Skeletal muscle satellite cell (primary cell): ENCODE measurements at regions not wholly inside any gene's neighbourhood (a gene's known extent, or its start where the extent isn't known, plus 50 kb on each side); places are given as distances from the start of the nearest gene placed in this dataset.
"Not testable (repeated sequence)": the region's sequence is repeated elsewhere in the genome, so short reads cannot be mapped to it uniquely, and the experiment has no call there.

Source experiments
- H3K27me3 ChIP-seq: 2 replicates; pipeline ENCODE4 v1.7.0; 2013; ENCODE audit warnings: low read length; ENCODE audit not compliant: control insufficient read depth, insufficient read depth
- H3K36me3 ChIP-seq: 2 replicates; pipeline ENCODE4 v1.7.0; 2013; ENCODE audit warnings: mild to moderate bottlenecking, control low read depth, low read length; ENCODE audit not compliant: insufficient read depth
- H3K4me1 ChIP-seq: 2 replicates; pipeline ENCODE4 v1.7.0; 2013; ENCODE audit warnings: low read length; ENCODE audit not compliant: control insufficient read depth, insufficient read depth
- H3K4me2 ChIP-seq: 2 replicates; pipeline ENCODE4 v1.7.0; 2013; ENCODE audit warnings: mild to moderate bottlenecking, low read length
- H3K4me3 ChIP-seq: 2 replicates; pipeline ENCODE4 v1.7.0; 2013; ENCODE audit warnings: low read length
- H3K9ac ChIP-seq: 2 replicates; pipeline ENCODE4 v1.7.0; 2013; ENCODE audit warnings: mild to moderate bottlenecking, low read depth, low read length, moderate library complexity
- H3K9me3 ChIP-seq: replicated peaks from 2 replicates; pipeline ENCODE4 v1.7.0; 2013; ENCODE audit warnings: mild to moderate bottlenecking, control low read depth, low read length

DNA sequence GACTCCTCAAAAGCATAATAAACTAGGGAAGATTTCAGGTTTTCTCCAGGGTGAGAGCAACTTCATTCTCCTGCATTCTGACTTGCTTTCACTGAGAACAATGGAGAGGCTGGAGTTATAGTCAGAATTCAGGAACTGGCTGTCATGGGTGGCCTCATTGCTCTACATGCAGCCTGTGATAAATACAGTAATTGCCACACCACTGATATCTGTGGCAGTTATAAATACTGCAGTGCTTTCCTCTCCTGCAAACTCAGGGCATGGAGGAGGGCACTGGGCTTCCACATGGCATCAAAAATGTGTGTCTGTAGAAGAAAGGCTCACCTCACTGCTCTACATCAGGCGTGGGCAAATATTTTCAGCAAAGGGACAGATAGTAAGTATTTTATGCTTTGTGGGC is 510.2 kb downstream of the ZNF516 start:
- no peak overlapping the region for H3K4me3 ChIP-seq
- H3K4me1 ChIP-seq = no peaks in the 10 kb centered on the region
- no peaks in the 10 kb centered on the region for H3K36me3 ChIP-seq
- no peak overlapping the region for H3K4me2 ChIP-seq
- H3K27me3 ChIP-seq = no peaks in the 10 kb centered on the region
- H3K9me3 ChIP-seq = no peaks in the 10 kb centered on the region
- no peak overlapping the region for H3K9ac ChIP-seq

DNA sequence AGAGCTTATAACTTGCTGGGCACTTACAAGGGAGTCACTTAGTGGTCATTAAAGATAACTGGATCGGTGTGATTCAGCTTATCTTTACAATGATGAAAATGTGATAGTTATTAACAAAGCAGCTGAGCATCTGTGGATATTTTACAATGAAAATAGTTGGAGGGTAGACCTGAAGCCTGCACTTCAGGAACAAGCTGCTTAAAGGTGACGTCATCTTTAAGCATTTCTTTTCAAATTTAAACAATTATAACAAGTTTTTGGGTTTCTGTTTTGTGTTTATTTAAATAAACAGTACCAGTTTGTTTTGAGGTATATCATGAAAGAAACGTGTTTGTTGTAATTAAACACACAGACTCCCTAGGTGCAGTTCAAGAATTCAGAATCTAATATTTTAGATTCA is 513.9 kb downstream of the ZNF516 start:
- no peak overlapping the region for H3K4me3 ChIP-seq
- no peak overlapping the region for H3K4me2 ChIP-seq
- no peaks in the 10 kb centered on the region for H3K36me3 ChIP-seq
- no peaks in the 10 kb centered on the region for H3K4me1 ChIP-seq
- H3K9ac ChIP-seq = no peak overlapping the region
- no peaks in the 10 kb centered on the region for H3K27me3 ChIP-seq
- H3K9me3 ChIP-seq = no peaks in the 10 kb centered on the region

GRCh38 chr18:75977081-75977480 is 518.0 kb downstream of the ZNF516 start:
- H3K36me3 ChIP-seq = no peaks in the 10 kb centered on the region
- no peaks in the 10 kb centered on the region for H3K9me3 ChIP-seq
- no peak overlapping the region for H3K4me2 ChIP-seq
- no peak overlapping the region for H3K4me3 ChIP-seq
- H3K27me3 ChIP-seq = no peaks in the 10 kb centered on the region
- no peaks in the 10 kb centered on the region for H3K4me1 ChIP-seq
- no peak overlapping the region for H3K9ac ChIP-seq

DNA sequence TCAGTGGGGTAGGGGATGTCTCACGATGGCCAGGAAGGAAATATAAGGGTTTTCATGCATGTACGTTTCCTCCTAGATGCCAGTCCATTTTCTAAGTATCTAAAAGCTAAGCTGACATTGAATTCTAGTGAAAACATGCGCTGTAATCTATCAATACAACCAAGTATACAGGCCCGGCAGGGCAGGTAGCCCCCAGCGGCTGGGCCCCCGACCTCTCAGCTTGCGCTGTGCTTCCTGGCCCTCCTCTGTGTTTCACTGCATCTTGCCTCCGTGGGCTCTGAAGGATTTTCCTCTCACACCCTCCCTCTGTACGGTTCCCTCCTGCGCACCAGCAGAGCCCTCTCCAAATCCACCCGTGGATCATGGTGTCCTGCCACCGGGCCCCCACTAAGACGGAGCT is 524.8 kb downstream of the ZNF516 start:
- no peak overlapping the region for H3K9ac ChIP-seq
- H3K9me3 ChIP-seq = no peaks in the 10 kb centered on the region
- H3K27me3 ChIP-seq = no peaks in the 10 kb centered on the region
- H3K4me3 ChIP-seq = no peak overlapping the region
- H3K36me3 ChIP-seq = no peaks in the 10 kb centered on the region
- no peaks in the 10 kb centered on the region for H3K4me1 ChIP-seq
- no peak overlapping the region for H3K4me2 ChIP-seq

GRCh38 chr18:75966431-75966830 is 528.6 kb downstream of the ZNF516 start:
- no peaks in the 10 kb centered on the region for H3K9me3 ChIP-seq
- no peaks in the 10 kb centered on the region for H3K4me1 ChIP-seq
- H3K36me3 ChIP-seq = no peaks in the 10 kb centered on the region
- H3K9ac ChIP-seq = no peak overlapping the region
- no peak overlapping the region for H3K4me3 ChIP-seq
- no peaks in the 10 kb centered on the region for H3K27me3 ChIP-seq
- H3K4me2 ChIP-seq = no peak overlapping the region

DNA sequence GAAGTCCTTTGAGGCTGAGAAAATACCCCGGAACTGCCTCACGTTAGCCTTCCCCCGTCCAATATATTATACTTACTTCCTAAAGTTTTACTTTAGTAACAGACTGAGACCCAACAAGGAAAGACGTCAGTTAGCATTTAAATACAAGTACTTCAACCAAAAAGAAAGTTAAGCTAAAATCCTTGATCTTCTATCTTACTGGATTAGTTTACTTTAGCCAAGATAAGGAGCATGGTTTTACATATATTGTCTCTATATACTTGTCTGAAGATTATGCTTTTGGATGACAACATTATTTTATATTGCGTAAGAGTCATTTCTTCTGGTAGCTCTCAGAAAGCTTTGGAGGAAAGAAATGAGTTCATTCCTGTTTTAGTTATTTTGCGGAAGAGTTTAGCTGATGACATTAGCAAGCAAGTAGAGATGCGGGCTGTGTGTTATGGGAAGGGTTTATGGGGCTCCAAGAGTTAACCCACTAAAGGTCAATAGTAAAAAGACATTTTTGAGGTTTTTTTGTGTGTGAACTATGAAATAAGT is 532.9 kb downstream of the ZNF516 start:
- Histone ChIP-seq H3K9ac (no peak overlapping the region), H3K36me3 (no peaks in the 10 kb centered on the region), H3K27me3 (no peaks in the 10 kb centered on the region), H3K9me3 (no peaks in the 10 kb centered on the region), H3K4me1 (no peaks in the 10 kb centered on the region), H3K4me2 (no peak overlapping the region), H3K4me3 (no peak overlapping the region)

GRCh38 chr18:75960356-75960755 is 532.9 kb upstream of the SMIM21 start:
- not testable (repeated sequence) for H3K27me3 ChIP-seq, H3K4me3 ChIP-seq, H3K9ac ChIP-seq, H3K9me3 ChIP-seq, H3K4me2 ChIP-seq, H3K4me1 ChIP-seq, H3K36me3 ChIP-seq

DNA sequence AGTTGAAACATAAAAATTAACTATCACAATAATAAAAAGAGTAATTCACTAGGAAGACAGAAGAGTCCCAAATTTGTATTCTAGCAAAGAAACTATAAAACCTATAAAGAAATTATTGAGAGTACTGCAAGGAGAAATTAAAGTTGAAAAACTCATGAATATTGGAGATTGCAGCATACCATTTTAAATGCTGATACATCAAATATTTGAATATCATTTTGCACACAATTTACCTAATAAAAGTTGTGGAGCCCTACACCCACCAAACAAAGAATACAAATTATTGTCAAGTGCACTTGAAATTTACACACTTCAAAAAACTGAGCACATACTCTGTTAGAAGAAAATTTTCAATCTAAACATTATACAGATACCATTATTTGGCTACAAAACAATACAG is 531.6 kb upstream of the SMIM21 start:
- Histone ChIP-seq H3K4me3 (no peak overlapping the region), H3K9me3 (no peaks in the 10 kb centered on the region), H3K4me2 (no peak overlapping the region), H3K27me3 (no peaks in the 10 kb centered on the region), H3K4me1 (no peaks in the 10 kb centered on the region), H3K9ac (no peak overlapping the region), H3K36me3 (no peaks in the 10 kb centered on the region)

DNA sequence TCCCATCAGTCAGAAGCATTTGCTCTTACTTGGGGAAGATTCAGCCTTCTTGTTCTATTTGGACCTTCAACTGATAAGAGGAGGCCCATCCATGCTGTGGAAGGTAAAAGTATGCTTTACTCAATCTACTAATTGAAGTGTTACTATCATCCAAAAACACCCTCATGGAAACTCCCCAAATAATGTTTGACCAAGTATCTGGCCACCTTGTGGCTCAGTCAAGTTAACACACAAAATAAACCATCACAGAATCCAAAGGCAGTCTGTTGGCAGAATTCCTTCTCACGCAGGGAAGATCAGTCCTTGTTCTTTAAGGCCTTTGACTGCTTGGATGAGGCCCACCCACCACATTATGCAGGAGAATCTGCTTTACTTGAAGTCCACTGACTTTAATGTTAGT is 531.2 kb upstream of the SMIM21 start:
- Histone ChIP-seq H3K4me2 (no peak overlapping the region), H3K4me3 (no peak overlapping the region), H3K36me3 (no peaks in the 10 kb centered on the region), H3K4me1 (no peaks in the 10 kb centered on the region), H3K27me3 (no peaks in the 10 kb centered on the region), H3K9ac (no peak overlapping the region), H3K9me3 (no peaks in the 10 kb centered on the region)

DNA sequence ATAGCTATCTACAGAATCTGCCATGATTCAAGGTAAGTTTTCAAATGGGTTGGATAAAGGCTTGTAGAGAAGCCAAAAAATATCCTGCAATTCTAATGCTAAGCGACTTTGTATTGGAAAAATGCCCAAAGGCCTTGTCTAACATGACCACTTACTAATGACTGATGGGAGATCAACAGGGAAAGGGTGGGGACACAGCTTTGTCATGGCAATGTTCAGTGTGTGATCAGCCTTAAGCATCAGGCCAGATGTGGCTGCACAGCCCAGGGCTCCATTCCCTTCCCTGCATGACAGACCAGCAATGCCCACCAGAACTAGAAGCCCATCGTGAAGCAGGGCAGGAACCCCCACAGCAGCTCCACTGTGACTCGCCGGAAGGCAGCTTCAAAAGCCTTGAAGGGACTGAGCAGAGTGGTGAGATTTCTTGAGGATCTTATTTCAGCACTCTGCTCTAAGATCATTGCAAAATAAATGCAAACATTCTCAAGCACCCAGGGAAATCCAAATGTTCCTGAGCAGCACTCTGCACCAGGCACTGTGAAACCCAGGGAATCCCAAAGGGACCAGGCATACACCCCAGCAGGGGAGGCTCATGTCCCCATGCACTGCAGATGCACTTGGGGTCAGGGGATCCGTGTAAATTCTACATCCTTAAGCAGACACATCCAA is 517.9 kb upstream of the SMIM21 start:
- no peaks in the 10 kb centered on the region for H3K27me3 ChIP-seq
- H3K4me1 ChIP-seq = no peaks in the 10 kb centered on the region
- H3K4me2 ChIP-seq = no peak overlapping the region
- no peaks in the 10 kb centered on the region for H3K9me3 ChIP-seq
- H3K36me3 ChIP-seq = no peaks in the 10 kb centered on the region
- H3K9ac ChIP-seq = no peak overlapping the region
- H3K4me3 ChIP-seq = no peak overlapping the region

- H3K27me3 ChIP-seq = no peaks in the 10 kb centered on the region
- no peaks in the 10 kb centered on the region for H3K9me3 ChIP-seq
- no peak overlapping the region for H3K9ac ChIP-seq
- H3K36me3 ChIP-seq = no peaks in the 10 kb centered on the region
- peaks cover 8% of the 10 kb centered on the region for H3K4me1 ChIP-seq
- no peak overlapping the region for H3K4me3 ChIP-seq
- H3K4me2 ChIP-seq = no peak overlapping the region
Observed at GRCh38 chr18:75937306-75937705, 509.8 kb upstream of the SMIM21 start.

- Histone ChIP-seq H3K27me3 (no peaks in the 10 kb centered on the region), H3K4me1 (peaks cover 8% of the 10 kb centered on the region), H3K9ac (no peak overlapping the region), H3K9me3 (no peaks in the 10 kb centered on the region), H3K4me3 (no peak overlapping the region), H3K4me2 (no peak overlapping the region), H3K36me3 (no peaks in the 10 kb centered on the region)
Observed at GRCh38 chr18:75936862-75937261, 509.4 kb upstream of the SMIM21 start.
